A673 (cell line): ENCODE measurements at regions not wholly inside any gene's neighbourhood (a gene's known extent, or its start where the extent isn't known, plus 50 kb on each side); places are given as distances from the start of the nearest gene placed in this dataset.

Experiments
- CTCF ChIP-seq: fragments of 300-800, 200-600 bp; sonication (generic); conservative IDR thresholded peaks from 2 replicates; pipeline ENCODE4 v1.5.1; 2017; ENCODE audit warnings: low read depth, mild to moderate bottlenecking, antibody characterized with exemption, low read length, moderate library complexity, mixed read lengths
- EZH2 ChIP-seq: fragments of 200-600 bp; sonication (generic); IDR thresholded peaks from 2 replicates; pipeline ENCODE4 v1.6.1; 2017; ENCODE audit warnings: borderline replicate concordance, low read depth, mild to moderate bottlenecking, mixed read lengths, antibody characterized with exemption, low read length; ENCODE audit not compliant: poor library complexity, severe bottlenecking

DNA sequence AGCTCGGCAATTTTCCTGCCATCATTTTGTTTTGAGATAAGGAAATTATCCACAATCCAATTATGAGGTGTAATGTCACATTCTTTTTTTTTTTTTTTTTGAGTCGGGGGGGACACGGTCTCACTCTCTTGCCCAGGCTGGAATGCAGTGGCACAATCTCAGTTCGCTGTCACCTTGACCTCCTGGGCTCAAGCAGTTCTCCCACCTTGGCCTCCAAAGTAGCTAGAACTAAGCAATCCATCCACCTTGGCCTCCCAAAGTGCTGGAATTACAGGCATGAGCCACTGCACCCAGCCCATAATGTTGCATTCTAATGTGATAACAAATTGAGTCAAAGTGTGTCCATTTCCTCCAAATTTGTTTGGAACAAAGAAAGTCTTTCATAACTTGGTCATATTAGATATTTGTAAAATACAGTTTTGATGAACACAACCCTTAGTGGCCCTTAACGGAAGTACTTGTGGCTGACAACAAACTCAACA is 144.1 kb upstream of the AFDN start:
- no peak for TF ChIP-seq CTCF
- no peak for TF ChIP-seq EZH2
